ENCODE measurements at regions not wholly inside any gene's neighbourhood (a gene's known extent, or its start where the extent isn't known, plus 50 kb on each side); places are given as distances from the start of the nearest gene placed in this dataset.

GRCh38 chr13:85462792-85463425 is 336.3 kb downstream of the SLITRK6 start (continued):
- TF ChIP-seq ZNF331 (CRISPR knock-in tag; IDR thresholded peaks at IDR 0.05; ENCODE audit: low read depth) (no peak), EZH2phosphoT487 (IDR thresholded peaks at IDR 0.05; ENCODE audit: unreplicated experiment) (no peak)

GRCh38 chr13:85461621-85462020 is 337.6 kb downstream of the SLITRK6 start:
- Histone ChIP-seq H4K20me1 (replicated peaks; ENCODE audit: insufficient read depth) (no peaks in the 10 kb centered on the region), H3K27ac (ENCODE audit: low read depth) (no peak overlapping the region), H3K4me1 (ENCODE audit: insufficient read depth) (no peaks in the 10 kb centered on the region), H3K36me3 (ENCODE audit: insufficient read depth) (peaks cover 10% of the 10 kb centered on the region; the same call in 1 of the 2 replicates), H3K27me3 (ENCODE audit: insufficient read depth) (no peaks in the 10 kb centered on the region), H3K4me3 (no peak overlapping the region), H2AFZ (no peak overlapping the region), H3K4me2 (no peak overlapping the region), H3K79me2 (replicated peaks; ENCODE audit: insufficient read depth) (no peaks in the 10 kb centered on the region), H3K9me2 (ENCODE audit: insufficient read depth) (no peaks in the 10 kb centered on the region), H3F3A (replicated peaks; ENCODE audit: low read depth) (no peaks in the 10 kb centered on the region)
- Mint-ChIP-seq H3K27me3 (ENCODE audit: insufficient read depth, low read depth, poor library complexity) (no peaks in the 10 kb centered on the region), H3K9me3 (peaks cover 32% of the 10 kb centered on the region), H3K4me3 (no peak overlapping the region), H3K27ac (no peak overlapping the region), H3K36me3 (ENCODE audit: low read depth) (peaks cover 30% of the 10 kb centered on the region), H3K4me1 (no peaks in the 10 kb centered on the region)
- ATAC-seq = no peak
- DNase-seq (ENCODE audit: low spot score) = no peak
- TF ChIP-seq CREB1 (CRISPR knock-in tag; IDR thresholded peaks at IDR 0.05; ENCODE audit: low read depth) (no peak), POLR2AphosphoS5 (IDR thresholded peaks at IDR 0.05; ENCODE audit: low read depth) (no peak), STAT1 (IDR thresholded peaks at IDR 0.05; ENCODE audit: unreplicated experiment) (no peak)

- no peaks in the 10 kb centered on the region for H3K79me2 ChIP-seq (replicated peaks; ENCODE audit: insufficient read depth)
- H3K36me3 Mint-ChIP-seq (ENCODE audit: low read depth) = no peaks in the 10 kb centered on the region
- H3K27ac ChIP-seq (ENCODE audit: low read depth) = no peak overlapping the region
- no peaks in the 10 kb centered on the region for H3F3A ChIP-seq (replicated peaks; ENCODE audit: low read depth)
- H3K4me3 ChIP-seq = no peak overlapping the region
- DNase-seq (ENCODE audit: low spot score) = no peak
- no peaks in the 10 kb centered on the region for H4K20me1 ChIP-seq (replicated peaks; ENCODE audit: insufficient read depth)
- H3K9me3 Mint-ChIP-seq = no peaks in the 10 kb centered on the region
- H3K36me3 ChIP-seq (ENCODE audit: insufficient read depth) = no peaks in the 10 kb centered on the region
- TF ChIP-seq, protein P1, sequence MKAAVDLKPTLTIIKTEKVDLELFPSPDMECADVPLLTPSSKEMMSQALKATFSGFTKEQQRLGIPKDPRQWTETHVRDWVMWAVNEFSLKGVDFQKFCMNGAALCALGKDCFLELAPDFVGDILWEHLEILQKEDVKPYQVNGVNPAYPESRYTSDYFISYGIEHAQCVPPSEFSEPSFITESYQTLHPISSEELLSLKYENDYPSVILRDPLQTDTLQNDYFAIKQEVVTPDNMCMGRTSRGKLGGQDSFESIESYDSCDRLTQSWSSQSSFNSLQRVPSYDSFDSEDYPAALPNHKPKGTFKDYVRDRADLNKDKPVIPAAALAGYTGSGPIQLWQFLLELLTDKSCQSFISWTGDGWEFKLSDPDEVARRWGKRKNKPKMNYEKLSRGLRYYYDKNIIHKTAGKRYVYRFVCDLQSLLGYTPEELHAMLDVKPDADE (IDR thresholded peaks at IDR 0.05) = no peak
- TF ChIP-seq POLR2AphosphoS5 (IDR thresholded peaks at IDR 0.05; ENCODE audit: low read depth) = no peak
- no peak for TF ChIP-seq ZNF331 (CRISPR knock-in tag; IDR thresholded peaks at IDR 0.05; ENCODE audit: low read depth)
- TF ChIP-seq REST (IDR thresholded peaks at IDR 0.05; ENCODE audit: unreplicated experiment) = no peak
- no peak for TF ChIP-seq EZH2 (IDR thresholded peaks at IDR 0.05; ENCODE audit: low read depth, unreplicated experiment)
- TF ChIP-seq CTCF (conservative IDR thresholded peaks at IDR 0.05; ENCODE audit: low read depth in 2 of 2) = no peak
- no peak for TF ChIP-seq STAT1 (IDR thresholded peaks at IDR 0.05; ENCODE audit: unreplicated experiment)
- no peak overlapping the region for H3K4me3 Mint-ChIP-seq
- H3K27ac Mint-ChIP-seq = peak overlapping the region; percentile 32; the same call in 1 of the 2 replicates
- H3K4me2 ChIP-seq = no peak overlapping the region
- peaks cover 15% of the 10 kb centered on the region for H3K4me1 Mint-ChIP-seq
- no peaks in the 10 kb centered on the region for H3K27me3 Mint-ChIP-seq (ENCODE audit: insufficient read depth, low read depth, poor library complexity)
- no peak for ATAC-seq
- H2AFZ ChIP-seq = no peak overlapping the region
- H3K27me3 ChIP-seq (ENCODE audit: insufficient read depth) = no peaks in the 10 kb centered on the region
- peaks cover 12% of the 10 kb centered on the region for H3K4me1 ChIP-seq (ENCODE audit: insufficient read depth)
- H3K9me2 ChIP-seq (ENCODE audit: insufficient read depth) = no peaks in the 10 kb centered on the region
Observed at GRCh38 chr13:85445534-85445933, 353.7 kb downstream of the SLITRK6 start.
